Smooth muscle cell (in vitro differentiated cells): ENCODE measurements at regions not wholly inside any gene's neighbourhood (a gene's known extent, or its start where the extent isn't known, plus 50 kb on each side); places are given as distances from the start of the nearest gene placed in this dataset.
A peak's percentile ranks its signal among the peaks of the same experiment; 100 is the strongest.

Experiments used
- DNase-seq: peaks from one replicate; lab custom pipeline; 2025; ENCODE audit not compliant: unreplicated experiment; lab: John Stamatoyannopoulos, UW
- H2AFZ ChIP-seq: fragments of 200-600 bp; sonication (generic); 2 replicates; pipeline ENCODE4 v1.6.0; 2016; ENCODE audit warnings: antibody characterized with exemption, low read depth, mild to moderate bottlenecking
- H3F3A ChIP-seq: fragments of 200-600 bp; sonication (generic); 2 replicates; pipeline ENCODE4 v1.6.0; 2017; ENCODE audit warnings: antibody characterized with exemption, low read depth
- H3K27ac ChIP-seq: fragments of 200-600 bp; sonication (generic); 2 replicates; pipeline ENCODE4 v1.5.1; 2016; ENCODE audit warnings: low read depth, mild to moderate bottlenecking
- H3K27me3 ChIP-seq: fragments of 200-600 bp; sonication (generic); 2 replicates; pipeline ENCODE4 v1.6.1; 2016; ENCODE audit warnings: low read depth, mild to moderate bottlenecking
- H3K36me3 ChIP-seq: fragments of 200-600 bp; sonication (generic); 2 replicates; pipeline ENCODE4 v1.5.1; 2016; ENCODE audit warnings: low read depth
- H3K4me1 ChIP-seq: fragments of 200-600 bp; sonication (generic); 2 replicates; pipeline ENCODE4 v1.5.1; 2016; ENCODE audit warnings: low read depth
- H3K4me2 ChIP-seq: fragments of 200-600 bp; sonication (generic); 2 replicates; pipeline ENCODE4 v1.6.0; 2016; ENCODE audit warnings: mild to moderate bottlenecking
- H3K4me3 ChIP-seq: fragments of 200-600 bp; sonication (generic); 2 replicates; pipeline ENCODE4 v1.5.1; 2016; ENCODE audit warnings: mild to moderate bottlenecking
- H3K79me2 ChIP-seq: fragments of 200-600 bp; sonication (generic); 2 replicates; pipeline ENCODE4 v1.6.0; 2016; ENCODE audit warnings: low read depth, mild to moderate bottlenecking
- H3K9ac ChIP-seq: fragments of 200-600 bp; sonication (generic); 2 replicates; pipeline ENCODE4 v1.6.0; 2016; ENCODE audit warnings: low read depth
- H3K9me3 ChIP-seq: fragments of 200-600 bp; sonication (generic); replicated peaks from 2 replicates; pipeline ENCODE4 v1.5.1; 2016; ENCODE audit warnings: low read depth
- H4K20me1 ChIP-seq: fragments of 200-600 bp; sonication (generic); 2 replicates; pipeline ENCODE4 v1.6.0; 2016; ENCODE audit warnings: low read depth
- WGBS: methylation state at CpG from one replicate; pipeline ENCODE4 v1.1.7; 2016; ENCODE audit warnings: low lambda C conversion rate; 5-methylcytosine and 5-hydroxymethylcytosine counted together
- TF ChIP-seq, protein P1 (sequence below): fragments of 200-600 bp; sonication (generic); IDR thresholded peaks from 2 replicates; pipeline ENCODE4 v1.5.1; 2017; ENCODE audit warnings: borderline replicate concordance, mild to moderate bottlenecking, antibody characterized with exemption; ENCODE audit not compliant: insufficient read depth, poor library complexity, severe bottlenecking

DNA sequence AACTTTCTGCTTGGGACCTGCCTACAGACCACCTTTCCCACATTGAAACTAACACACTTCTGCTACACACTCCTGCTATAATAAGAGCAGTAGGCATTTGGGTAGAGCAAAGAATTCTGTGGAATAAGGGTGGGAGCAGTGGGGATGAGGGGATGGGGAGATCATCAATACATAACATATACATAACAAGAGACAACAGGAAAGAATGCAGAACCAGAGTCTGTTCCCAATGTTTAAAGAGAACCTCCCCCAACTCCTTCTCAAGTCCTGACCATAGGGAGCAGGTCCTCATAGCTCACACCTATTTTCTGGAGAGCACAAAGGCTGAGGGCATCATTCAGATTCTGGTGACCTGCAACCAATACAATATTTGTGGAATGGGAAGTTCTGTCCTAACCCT is 121.6 kb upstream of the BARHL2 start:
- Histone ChIP-seq H3F3A (no peaks in the 10 kb centered on the region), H3K79me2 (no peaks in the 10 kb centered on the region)
- TF ChIP-seq, protein P1, sequence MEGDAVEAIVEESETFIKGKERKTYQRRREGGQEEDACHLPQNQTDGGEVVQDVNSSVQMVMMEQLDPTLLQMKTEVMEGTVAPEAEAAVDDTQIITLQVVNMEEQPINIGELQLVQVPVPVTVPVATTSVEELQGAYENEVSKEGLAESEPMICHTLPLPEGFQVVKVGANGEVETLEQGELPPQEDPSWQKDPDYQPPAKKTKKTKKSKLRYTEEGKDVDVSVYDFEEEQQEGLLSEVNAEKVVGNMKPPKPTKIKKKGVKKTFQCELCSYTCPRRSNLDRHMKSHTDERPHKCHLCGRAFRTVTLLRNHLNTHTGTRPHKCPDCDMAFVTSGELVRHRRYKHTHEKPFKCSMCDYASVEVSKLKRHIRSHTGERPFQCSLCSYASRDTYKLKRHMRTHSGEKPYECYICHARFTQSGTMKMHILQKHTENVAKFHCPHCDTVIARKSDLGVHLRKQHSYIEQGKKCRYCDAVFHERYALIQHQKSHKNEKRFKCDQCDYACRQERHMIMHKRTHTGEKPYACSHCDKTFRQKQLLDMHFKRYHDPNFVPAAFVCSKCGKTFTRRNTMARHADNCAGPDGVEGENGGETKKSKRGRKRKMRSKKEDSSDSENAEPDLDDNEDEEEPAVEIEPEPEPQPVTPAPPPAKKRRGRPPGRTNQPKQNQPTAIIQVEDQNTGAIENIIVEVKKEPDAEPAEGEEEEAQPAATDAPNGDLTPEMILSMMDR: no peak

DNA sequence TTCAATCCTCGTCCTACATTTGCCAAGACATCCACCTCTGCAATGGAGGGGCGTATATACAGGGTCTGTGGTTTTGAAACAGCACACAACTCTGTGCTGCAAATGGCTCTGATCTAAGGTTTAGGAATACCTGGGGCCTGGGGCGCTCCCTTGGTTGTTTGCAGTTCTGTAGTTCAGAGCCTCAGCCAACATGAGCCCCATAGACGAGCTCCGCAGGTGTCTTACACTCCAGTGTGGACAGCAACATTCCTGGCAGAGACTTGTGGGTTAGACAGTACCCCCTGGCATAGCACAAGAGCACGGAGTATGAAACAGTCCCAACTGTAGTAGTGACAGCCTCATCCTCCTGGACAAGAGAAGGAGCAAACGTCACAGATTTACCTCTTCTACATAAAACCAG is 120.3 kb upstream of the BARHL2 start:
- Histone ChIP-seq H3K27me3 (peaks cover 98% of the 10 kb centered on the region), H3K4me2 (no peak overlapping the region), H3K27ac (no peak overlapping the region), H3K9ac (no peak overlapping the region), H3F3A (no peaks in the 10 kb centered on the region), H3K9me3 (no peaks in the 10 kb centered on the region), H3K36me3 (no peaks in the 10 kb centered on the region), H3K4me1 (peaks cover 36% of the 10 kb centered on the region), H3K79me2 (no peaks in the 10 kb centered on the region), H2AFZ (no peak overlapping the region), H3K4me3 (no peak overlapping the region), H4K20me1 (peaks cover 54% of the 10 kb centered on the region)
- TF ChIP-seq, protein P1: no peak
- WGBS: 63% methylated on average over 7 of the region's 7 CpGs
- DNase-seq: no peak

More for the DNA sequence above, 121.6 kb upstream of the BARHL2 start:
- Histone ChIP-seq H3K4me3 (no peak overlapping the region), H3K9me3 (no peaks in the 10 kb centered on the region), H3K36me3 (no peaks in the 10 kb centered on the region), H3K27ac (no peak overlapping the region), H2AFZ (no peak overlapping the region), H3K27me3 (peaks cover 98% of the 10 kb centered on the region), H4K20me1 (peaks cover 61% of the 10 kb centered on the region), H3K9ac (no peak overlapping the region), H3K4me2 (no peak overlapping the region), H3K4me1 (peaks cover 35% of the 10 kb centered on the region)
- no peak for DNase-seq

DNA sequence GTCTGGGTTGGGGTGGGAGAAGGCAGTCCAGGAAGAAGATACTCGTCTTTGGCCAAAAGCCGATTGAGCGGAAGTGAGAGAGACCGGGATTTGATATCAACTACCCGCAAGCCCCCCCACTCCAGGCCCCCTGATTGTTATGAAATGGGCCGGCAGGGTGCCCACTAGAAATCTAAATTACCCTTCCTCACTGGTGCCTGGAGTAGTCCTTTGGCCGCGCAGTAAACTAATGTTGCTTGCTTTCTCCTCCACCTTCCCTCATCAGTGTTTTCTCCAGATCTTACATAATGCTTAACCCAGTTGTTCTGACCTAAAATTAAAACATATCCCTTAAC is 119.2 kb upstream of the BARHL2 start:
- Histone ChIP-seq H3K27ac (no peak overlapping the region), H3K9me3 (no peaks in the 10 kb centered on the region), H3K4me1 (peaks cover 32% of the 10 kb centered on the region), H2AFZ (peak overlapping the region; percentile 54), H3K9ac (no peak overlapping the region), H3K27me3 (peaks cover 97% of the 10 kb centered on the region), H4K20me1 (peaks cover 44% of the 10 kb centered on the region), H3K79me2 (no peaks in the 10 kb centered on the region), H3F3A (no peaks in the 10 kb centered on the region), H3K36me3 (no peaks in the 10 kb centered on the region), H3K4me3 (peak overlapping the region; percentile 40), H3K4me2 (peak overlapping the region; percentile 85)
- TF ChIP-seq, protein P1: no peak
- WGBS: 9% methylated on average over 8 of the region's 8 CpGs
- DNase-seq: no peak

DNA sequence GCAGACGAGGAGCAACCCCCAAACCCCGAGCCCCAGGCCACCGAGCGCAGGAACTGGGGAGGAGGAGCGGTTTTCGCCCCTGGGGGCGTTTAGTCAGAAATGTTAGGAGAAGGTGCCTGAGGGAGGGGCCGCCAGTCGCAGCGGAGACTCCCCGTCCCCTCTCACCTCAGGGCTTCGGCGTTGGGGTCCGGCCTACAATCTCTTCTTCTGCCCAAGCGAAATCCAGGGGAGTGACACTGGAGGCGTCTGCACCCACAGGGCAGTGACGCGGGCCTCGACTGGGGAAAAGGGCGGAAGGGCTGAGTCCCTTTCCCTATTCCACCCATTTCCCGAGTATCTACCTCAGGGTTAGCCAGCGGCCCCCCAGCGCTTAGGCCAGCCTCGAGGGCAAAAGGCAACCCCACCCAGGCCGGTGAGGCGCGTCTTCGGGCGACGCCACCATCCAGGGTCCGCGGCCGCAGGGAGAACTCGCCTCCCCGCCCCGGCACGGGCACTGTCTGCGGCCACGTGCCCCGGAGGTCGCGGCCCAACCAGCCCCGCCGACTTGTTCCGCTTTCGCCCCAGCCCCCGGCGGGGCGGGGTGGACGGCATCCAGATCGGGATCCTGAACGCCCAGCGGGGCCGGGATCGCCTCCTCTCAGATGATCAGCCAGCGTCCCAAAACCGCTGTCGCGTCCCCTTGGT is 118.7 kb upstream of the BARHL2 start:
- Histone ChIP-seq H2AFZ (peak overlapping the region; percentile 54), H4K20me1 (peaks cover 39% of the 10 kb centered on the region), H3K27ac (no peak overlapping the region), H3K36me3 (no peaks in the 10 kb centered on the region), H3K79me2 (no peaks in the 10 kb centered on the region), H3K4me2 (peak overlapping the region; percentile 85), H3K4me1 (peaks cover 27% of the 10 kb centered on the region), H3F3A (no peaks in the 10 kb centered on the region), H3K9me3 (no peaks in the 10 kb centered on the region), H3K9ac (no peak overlapping the region), H3K4me3 (peak overlapping the region; percentile 40), H3K27me3 (peaks cover 94% of the 10 kb centered on the region)
- TF ChIP-seq, protein P1: no peak
- WGBS: 5% methylated on average over 36 of the region's 59 CpGs
- DNase-seq: no peak
